GM12892 (cell line): ENCODE measurements at regions not wholly inside any gene's neighbourhood (a gene's known extent, or its start where the extent isn't known, plus 50 kb on each side); places are given as distances from the start of the nearest gene placed in this dataset.

Source experiments
- POLR2A ChIP-seq: IDR thresholded peaks from 2 replicates; pipeline ENCODE4 v1.6.1; 2011; ENCODE audit warnings: low read depth, low read length, control low read depth
- POLR2AphosphoS5 ChIP-seq: IDR thresholded peaks from 2 replicates; pipeline ENCODE4 v1.6.1; 2011; ENCODE audit warnings: low read depth, low read length, control low read depth
- TAF1 ChIP-seq: IDR thresholded peaks from 2 replicates; pipeline ENCODE4 v1.6.1; 2011; ENCODE audit warnings: low read depth, mild to moderate bottlenecking, control low read depth, low read length, borderline replicate concordance

DNA sequence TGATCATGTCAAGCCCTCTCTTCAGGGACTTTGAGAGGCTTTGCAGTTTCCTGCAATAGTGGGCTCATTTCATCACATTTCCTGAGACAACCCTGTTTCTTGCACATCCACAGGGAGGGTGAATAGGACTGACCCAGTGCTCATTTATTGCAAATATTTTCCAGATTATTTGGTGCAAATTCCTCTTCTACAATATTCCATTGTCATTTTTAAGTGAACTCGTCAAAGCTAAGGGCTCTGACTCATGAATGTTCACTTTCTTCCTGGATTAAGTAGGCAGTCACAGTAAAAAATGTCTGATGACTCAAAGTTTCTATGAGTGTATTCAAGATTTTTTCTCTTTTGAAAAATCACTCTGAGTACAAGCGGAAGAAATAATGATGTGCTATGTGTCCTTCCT, 225.5 kb upstream of the GALNT5 start:
- TF ChIP-seq POLR2A (no peak), TAF1 (no peak), POLR2AphosphoS5 (no peak)
